AG10803 (cell line): ENCODE measurements at regions not wholly inside any gene's neighbourhood (a gene's known extent, or its start where the extent isn't known, plus 50 kb on each side); places are given as distances from the start of the nearest gene placed in this dataset.

Experiments used
- DNase-seq: peaks from one replicate; pipeline ENCODE4 v3.0.0; 2010; ENCODE audit warnings: low read depth
- H3K4me3 ChIP-seq: 2 replicates; pipeline ENCODE4 v1.5.1; 2011; ENCODE audit warnings: mild to moderate bottlenecking, low read length, control low read depth
- CTCF ChIP-seq: conservative IDR thresholded peaks from 2 replicates; pipeline ENCODE4 v1.5.1; 2011; ENCODE audit warnings: mild to moderate bottlenecking, low read length, control low read depth, inconsistent platforms

GRCh38 chr12:115620816-115621215, 656.7 kb downstream of the MED13L start:
- TF ChIP-seq CTCF, result no peak
- H3K4me3 ChIP-seq, result no peak overlapping the region
- DNase-seq, result peak; percentile 56

GRCh38 chr12:115619889-115620288, 657.6 kb downstream of the MED13L start:
- no peak for TF ChIP-seq CTCF
- no peak for DNase-seq

DNA sequence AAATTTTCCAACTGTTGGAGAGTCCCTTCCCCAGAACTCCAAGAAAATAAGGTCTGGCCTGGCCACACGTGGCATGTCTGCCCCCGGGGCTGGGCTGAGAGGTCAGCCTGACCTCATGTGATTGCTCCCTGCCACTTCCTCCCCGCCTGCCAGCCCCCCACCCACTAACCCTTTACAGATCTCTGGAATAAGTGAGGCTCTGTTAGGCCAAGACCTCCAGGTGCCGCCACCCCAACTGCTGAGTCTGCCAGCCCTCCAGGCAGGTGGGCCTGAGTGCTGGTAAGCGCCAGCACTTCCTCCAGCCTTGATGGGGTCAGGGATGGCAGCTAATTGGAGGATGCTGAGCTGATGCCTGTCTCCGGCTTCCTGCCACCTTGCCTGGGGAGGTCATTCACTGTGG, 658.4 kb downstream of the MED13L start:
- no peak for DNase-seq
- no peak for TF ChIP-seq CTCF
- H3K4me3 ChIP-seq, result no peak overlapping the region

More at GRCh38 chr12:115619889-115620288, 657.6 kb downstream of the MED13L start:
- H3K4me3 ChIP-seq, result no peak overlapping the region

DNA sequence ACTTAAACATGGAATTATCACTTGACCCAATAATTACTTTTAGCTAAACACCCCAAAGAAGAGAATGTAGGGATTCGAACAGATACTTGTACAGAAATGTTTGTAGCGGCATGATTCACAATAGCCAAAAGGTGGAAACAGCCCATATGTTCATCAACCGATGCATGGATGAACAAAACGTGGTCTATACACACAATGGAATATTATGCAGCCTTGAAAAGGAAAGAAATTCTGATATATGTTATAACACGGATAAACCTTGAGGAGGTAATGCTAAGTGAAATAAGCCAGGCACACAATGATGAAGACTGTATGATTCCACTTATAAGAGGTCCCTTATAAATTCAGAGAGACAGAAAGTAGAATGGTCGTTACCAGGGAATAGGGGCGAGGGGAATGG, 659.4 kb downstream of the MED13L start:
- no peak overlapping the region for H3K4me3 ChIP-seq
- DNase-seq, result no peak
- TF ChIP-seq CTCF, result no peak

- DNase-seq, result no peak
- no peak for TF ChIP-seq CTCF
- no peak overlapping the region for H3K4me3 ChIP-seq
These were observed 660.1 kb downstream of the MED13L start for GRCh38 chr12:115617391-115617790.

GRCh38 chr12:115611477-115611876, 666.0 kb downstream of the MED13L start:
- H3K4me3 ChIP-seq, result no peak overlapping the region
- no peak for DNase-seq
- no peak for TF ChIP-seq CTCF

DNA sequence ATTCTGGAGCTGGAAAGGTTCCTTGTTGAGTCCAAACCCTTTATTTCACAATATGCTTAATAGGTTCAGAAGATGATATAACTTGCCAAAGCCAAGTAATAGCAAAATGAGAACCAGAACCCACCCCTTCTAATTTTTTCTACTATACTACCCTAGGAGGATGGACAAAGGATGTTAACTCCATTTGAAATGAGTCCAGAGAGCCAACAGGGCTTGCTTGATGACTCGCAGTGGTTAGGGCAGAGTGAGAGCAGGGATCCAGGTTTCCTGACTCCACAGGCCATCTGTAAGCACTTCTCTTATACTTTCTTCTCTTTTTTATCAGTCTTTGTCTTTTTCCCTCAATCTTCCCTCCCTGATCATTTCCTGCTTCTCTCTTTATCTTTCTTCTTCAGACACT, 668.1 kb downstream of the MED13L start:
- no peak for TF ChIP-seq CTCF
- no peak overlapping the region for H3K4me3 ChIP-seq
- DNase-seq, result peak; percentile 47
